PC-3 (cell line): ENCODE measurements at regions not wholly inside any gene's neighbourhood (a gene's known extent, or its start where the extent isn't known, plus 50 kb on each side); places are given as distances from the start of the nearest gene placed in this dataset.

Experiments used
- ATAC-seq: fragments of 200-7000 bp; cut with Tn5 transposase; 2 replicates; pipeline ENCODE4 v1.9.1; 2020; ENCODE audit warnings: mild to moderate bottlenecking, moderate library complexity
- BruUV-seq: library from RNA; stranded (reverse); fragments of 400-500 nt; replicated peaks from 2 replicates; lab custom pipeline; 2021; lab: Mats Ljungman, UMichigan
- CTCF ChIA-PET: fragments of 300-600 bp; sonication (Branson Sonifier 250); formaldehyde crosslinking; loops from one replicate; lab custom pipeline; 2022; ENCODE audit warnings: antibody characterized with exemption; lab: Charles Lee
- POLR2A ChIA-PET: fragments of 300-600 bp; sonication (Branson Sonifier 250); formaldehyde crosslinking; loops from one replicate; lab custom pipeline; 2022; ENCODE audit warnings: antibody characterized with exemption; ENCODE audit not compliant: unreplicated experiment; lab: Charles Lee
- DNase-seq: peaks from one replicate; pipeline ENCODE4 v3.0.0-alpha.2; 2015
- H2AFZ ChIP-seq: fragments of 300-600 bp; sonication (generic); 2 replicates; pipeline ENCODE4 v1.6.0; 2016; ENCODE audit warnings: antibody characterized with exemption, low read length
- H3F3A ChIP-seq: fragments of 300-600 bp; sonication (generic); one replicate; pipeline ENCODE4 v1.6.0; 2017; ENCODE audit warnings: antibody characterized with exemption, low read length, control low read depth, mild to moderate bottlenecking; ENCODE audit not compliant: unreplicated experiment
- H3K27ac ChIP-seq: fragments of 300-600 bp; sonication (generic); 2 replicates; pipeline ENCODE4 v1.5.1; 2016; ENCODE audit warnings: mild to moderate bottlenecking, low read length
- H3K27me3 ChIP-seq: fragments of 300-600 bp; sonication (generic); 2 replicates; pipeline ENCODE4 v1.6.1; 2016; ENCODE audit warnings: low read length, mixed read lengths
- H3K36me3 ChIP-seq: fragments of 300-600 bp; sonication (generic); 2 replicates; pipeline ENCODE4 v1.6.1; 2016; ENCODE audit warnings: low read depth, mixed run types, low read length, mixed read lengths
- H3K4me1 ChIP-seq: fragments of 300-600 bp; sonication (generic); 2 replicates; pipeline ENCODE4 v1.5.1; 2016; ENCODE audit warnings: low read length; ENCODE audit not compliant: insufficient read depth
- H3K4me2 ChIP-seq: fragments of 300-600 bp; sonication (generic); 2 replicates; pipeline ENCODE4 v1.6.0; 2016; ENCODE audit warnings: low read length
- H3K4me3 ChIP-seq: fragments of 300-600 bp; sonication (generic); 2 replicates; pipeline ENCODE4 v1.5.1; 2016; ENCODE audit warnings: mild to moderate bottlenecking, low read length, mixed read lengths
- H3K79me2 ChIP-seq: fragments of 300-600 bp; sonication (generic); 2 replicates; pipeline ENCODE4 v1.6.1; 2017; ENCODE audit warnings: low read length, mixed read lengths
- H3K9ac ChIP-seq: fragments of 300-600 bp; sonication (generic); 2 replicates; pipeline ENCODE4 v1.6.0; 2016; ENCODE audit warnings: mild to moderate bottlenecking, low read length
- H3K9me2 ChIP-seq: fragments of 300-600 bp; sonication (generic); replicated peaks from 2 replicates; pipeline ENCODE4 v1.6.1; 2016; ENCODE audit warnings: mixed run types, low read length, mixed read lengths
- H3K9me3 ChIP-seq: fragments of 300-600 bp; sonication (generic); 2 replicates; pipeline ENCODE4 v1.6.1; 2016; ENCODE audit warnings: low read length, mixed read lengths
- H4K20me1 ChIP-seq: fragments of 300-600 bp; sonication (generic); 2 replicates; pipeline ENCODE4 v1.6.1; 2016; ENCODE audit warnings: low read length, mixed read lengths
- EZH2 ChIP-seq: fragments of 300-600 bp; sonication (generic); IDR thresholded peaks from one replicate; pipeline ENCODE4 v1.6.1; 2017; ENCODE audit warnings: antibody characterized with exemption, mild to moderate bottlenecking, low read length; ENCODE audit not compliant: unreplicated experiment
- EZH2phosphoT487 ChIP-seq: fragments of 300-600 bp; sonication (generic); IDR thresholded peaks from 2 replicates; pipeline ENCODE4 v1.6.1; 2018; ENCODE audit warnings: mild to moderate bottlenecking, antibody characterized with exemption, low read length, borderline replicate concordance
- intact Hi-C: fragments of 100-400 bp; cut with micrococcal nuclease; formaldehyde crosslinking; loops from 2 replicates; pipeline ENCODE4 v1.9.0; 2023
- TF ChIP-seq, protein P1 (sequence below): fragments of 300-600 bp; sonication (generic); conservative IDR thresholded peaks from 2 replicates; pipeline ENCODE4 v1.5.1; 2017; ENCODE audit warnings: antibody characterized with exemption, low read depth, mild to moderate bottlenecking, low read length

DNA sequence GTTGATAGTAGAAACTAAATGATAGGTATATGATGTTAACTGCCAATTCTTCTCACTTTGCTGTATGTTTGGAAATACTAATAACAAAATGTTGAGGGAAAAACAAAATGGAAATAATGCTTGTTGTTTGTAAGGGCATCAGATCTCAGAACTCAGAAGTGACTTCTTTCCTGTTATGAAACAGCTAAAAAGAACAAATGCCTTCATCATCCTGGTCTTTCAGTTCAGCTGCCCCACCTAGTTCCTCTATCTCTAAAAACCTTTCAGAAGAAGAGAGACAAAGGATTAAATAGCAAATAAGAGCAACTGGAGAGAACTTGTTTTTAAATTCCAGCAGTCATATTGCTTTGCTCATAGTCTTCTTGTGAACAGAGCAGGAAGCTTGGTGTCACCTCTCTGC lies 345.3 kb upstream of the NCAM1 start:
- Histone ChIP-seq H3K4me1 (peaks cover 5% of the 10 kb centered on the region; the same call in 1 of the 2 replicates), H3K9me2 (no peaks in the 10 kb centered on the region), H3K27ac (no peak overlapping the region), H3F3A (no peaks in the 10 kb centered on the region), H3K9me3 (no peaks in the 10 kb centered on the region), H3K9ac (no peak overlapping the region), H3K36me3 (no peaks in the 10 kb centered on the region), H3K79me2 (no peaks in the 10 kb centered on the region), H3K27me3 (no peaks in the 10 kb centered on the region), H3K4me3 (no peak overlapping the region), H2AFZ (no peak overlapping the region), H3K4me2 (no peak overlapping the region), H4K20me1 (no peaks in the 10 kb centered on the region)
- TF ChIP-seq EZH2 (no peak), EZH2phosphoT487 (no peak)
- TF ChIP-seq, protein P1, sequence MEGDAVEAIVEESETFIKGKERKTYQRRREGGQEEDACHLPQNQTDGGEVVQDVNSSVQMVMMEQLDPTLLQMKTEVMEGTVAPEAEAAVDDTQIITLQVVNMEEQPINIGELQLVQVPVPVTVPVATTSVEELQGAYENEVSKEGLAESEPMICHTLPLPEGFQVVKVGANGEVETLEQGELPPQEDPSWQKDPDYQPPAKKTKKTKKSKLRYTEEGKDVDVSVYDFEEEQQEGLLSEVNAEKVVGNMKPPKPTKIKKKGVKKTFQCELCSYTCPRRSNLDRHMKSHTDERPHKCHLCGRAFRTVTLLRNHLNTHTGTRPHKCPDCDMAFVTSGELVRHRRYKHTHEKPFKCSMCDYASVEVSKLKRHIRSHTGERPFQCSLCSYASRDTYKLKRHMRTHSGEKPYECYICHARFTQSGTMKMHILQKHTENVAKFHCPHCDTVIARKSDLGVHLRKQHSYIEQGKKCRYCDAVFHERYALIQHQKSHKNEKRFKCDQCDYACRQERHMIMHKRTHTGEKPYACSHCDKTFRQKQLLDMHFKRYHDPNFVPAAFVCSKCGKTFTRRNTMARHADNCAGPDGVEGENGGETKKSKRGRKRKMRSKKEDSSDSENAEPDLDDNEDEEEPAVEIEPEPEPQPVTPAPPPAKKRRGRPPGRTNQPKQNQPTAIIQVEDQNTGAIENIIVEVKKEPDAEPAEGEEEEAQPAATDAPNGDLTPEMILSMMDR = no peak
- POLR2A ChIA-PET = no interaction called here
- intact Hi-C loops = no loop called here
- CTCF ChIA-PET = no interaction called here
- DNase-seq (no peak), ATAC-seq (no peak)
- BruUV-seq = no TSS peak

DNA sequence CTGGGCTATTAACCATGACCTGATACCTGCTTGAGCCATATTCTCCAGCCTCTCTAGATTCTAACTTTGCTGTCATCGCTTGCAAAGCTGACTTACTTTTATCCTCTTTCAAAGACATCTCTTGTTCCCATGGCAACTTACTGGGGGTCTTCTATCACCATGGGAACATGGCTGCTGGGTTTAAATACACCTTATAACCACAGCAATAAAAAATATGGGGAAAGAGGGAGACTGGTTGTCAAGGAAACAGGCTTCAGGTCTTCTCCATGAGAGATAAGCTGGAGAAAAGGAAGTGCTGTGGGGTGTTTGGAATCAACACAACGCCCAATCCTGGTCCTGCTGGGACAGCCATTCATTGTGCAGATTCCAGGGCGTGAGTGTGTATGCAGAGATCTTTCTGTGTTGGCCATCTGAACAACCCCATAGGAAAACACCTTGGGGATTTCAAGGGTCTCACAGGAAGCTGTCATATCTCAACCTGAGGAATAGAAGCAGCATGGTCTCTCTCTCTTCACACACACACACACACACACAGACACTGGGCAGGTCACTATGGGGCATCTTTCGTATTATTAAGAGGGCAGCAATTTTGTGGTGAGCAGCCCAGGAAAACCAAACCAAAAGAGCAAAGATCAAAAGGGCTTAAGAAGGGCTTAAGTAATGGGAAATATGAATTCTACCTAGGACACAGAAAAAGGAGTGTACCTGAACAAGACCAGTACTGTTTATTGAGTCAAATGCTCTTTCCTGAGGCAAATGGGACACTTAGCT lies 344.7 kb upstream of the NCAM1 start:
- H3F3A ChIP-seq = no peaks in the 10 kb centered on the region
- no TSS peak for BruUV-seq
- no peaks in the 10 kb centered on the region for H4K20me1 ChIP-seq
- no peak overlapping the region for H3K4me2 ChIP-seq
- H3K27ac ChIP-seq = no peak overlapping the region
- H3K36me3 ChIP-seq = no peaks in the 10 kb centered on the region
- H3K9me3 ChIP-seq = 0 out of 2 replicates have a peak, but pooled peaks cover 3% of the 10 kb centered on the region
- H3K4me1 ChIP-seq = peaks cover 5% of the 10 kb centered on the region; the same call in 1 of the 2 replicates
- intact Hi-C loops = no loop called here
- TF ChIP-seq EZH2phosphoT487 = no peak
- no peak for TF ChIP-seq EZH2
- TF ChIP-seq, protein P1 = no peak
- no peak overlapping the region for H3K4me3 ChIP-seq
- DNase-seq (no peak), ATAC-seq (no peak)
- no peak overlapping the region for H3K9ac ChIP-seq
- ChIA-PET POLR2A (no interaction called here), CTCF (no interaction called here)
- no peaks in the 10 kb centered on the region for H3K27me3 ChIP-seq
- H3K9me2 ChIP-seq = no peaks in the 10 kb centered on the region
- no peak overlapping the region for H2AFZ ChIP-seq
- no peaks in the 10 kb centered on the region for H3K79me2 ChIP-seq

DNA sequence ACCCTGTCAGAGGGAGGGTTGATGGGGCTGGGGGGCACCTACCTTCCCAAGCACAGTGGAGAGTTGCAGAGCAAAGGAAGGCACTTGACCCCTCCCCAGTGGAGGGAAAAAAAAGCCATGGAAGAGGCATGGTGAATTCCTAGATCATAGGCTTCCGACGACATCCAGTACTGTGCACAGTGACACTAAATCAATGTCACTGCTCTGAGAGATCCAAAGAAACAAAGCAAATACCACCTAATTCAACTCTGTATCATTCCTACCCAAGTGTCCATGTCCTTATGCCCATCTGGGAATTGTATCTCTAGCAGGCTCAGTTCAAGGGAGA lies 344.2 kb upstream of the NCAM1 start:
- Histone ChIP-seq H3F3A (no peaks in the 10 kb centered on the region), H3K27me3 (no peaks in the 10 kb centered on the region), H3K27ac (no peak overlapping the region), H3K36me3 (no peaks in the 10 kb centered on the region), H3K9me3 (0 out of 2 replicates have a peak, but pooled peaks cover 3% of the 10 kb centered on the region), H2AFZ (no peak overlapping the region), H3K4me3 (no peak overlapping the region), H3K9ac (no peak overlapping the region), H3K9me2 (no peaks in the 10 kb centered on the region), H3K79me2 (no peaks in the 10 kb centered on the region), H3K4me1 (peaks cover 5% of the 10 kb centered on the region; the same call in 1 of the 2 replicates), H4K20me1 (no peaks in the 10 kb centered on the region), H3K4me2 (no peak overlapping the region)
- TF ChIP-seq EZH2phosphoT487 (no peak), EZH2 (no peak)
- TF ChIP-seq, protein P1 = no peak
- ChIA-PET POLR2A (no interaction called here), CTCF (no interaction called here)
- intact Hi-C loops = no loop called here
- DNase-seq (no peak), ATAC-seq (no peak)
- BruUV-seq = no TSS peak
